Endothelial cell of umbilical vein (primary cell): ENCODE measurements at regions not wholly inside any gene's neighbourhood (a gene's known extent, or its start where the extent isn't known, plus 50 kb on each side); places are given as distances from the start of the nearest gene placed in this dataset.

Source experiments
- BruUV-seq: library from RNA; stranded (reverse); fragments of 400-500 nt; replicated peaks from 2 replicates; lab custom pipeline; 2021; lab: Mats Ljungman, UMichigan
- CTCF ChIA-PET: fragments of 300-600, 350-600 bp; sonication (Branson Sonifier 250); formaldehyde crosslinking; loops from one replicate; lab custom pipeline; 2021; ENCODE audit warnings: antibody characterized with exemption, inconsistent platforms; lab: Charles Lee
- POLR2A ChIA-PET: fragments of 300-600, 350-600 bp; sonication (Branson Sonifier 250); formaldehyde crosslinking; loops from one replicate; lab custom pipeline; 2021; ENCODE audit warnings: antibody characterized with exemption, inconsistent platforms; lab: Charles Lee
- DNase-seq: peaks from one replicate; pipeline ENCODE4 v3.0.0-alpha.2; 2011; ENCODE audit warnings: low read depth, low spot score
- FAIRE-seq: peaks from 2 replicates; lab custom pipeline; 2011; peaks lifted over from hg19 to GRCh38; lab: Jason Lieb, UNC
- H2AFZ ChIP-seq: 2 replicates; pipeline ENCODE4 v1.6.0; 2012; ENCODE audit warnings: low read depth, low read length, control low read depth, inconsistent platforms
- H3K27ac ChIP-seq: 2 replicates; pipeline ENCODE4 v1.5.1; 2011; ENCODE audit warnings: low read depth, mild to moderate bottlenecking, control low read depth, low read length, moderate library complexity; ENCODE audit not compliant: insufficient read depth
- H3K27me3 ChIP-seq, 2 experiments: 2 replicates each; pipeline versions ENCODE4 v1.6.0 to v1.6.1; 2011; ENCODE audit warnings: low read length in 2 of 2, mixed read lengths in 1 of 2; ENCODE audit not compliant: control insufficient read depth in 2 of 2, insufficient read depth in 2 of 2
- H3K36me3 ChIP-seq, 2 experiments: 2 replicates in 1 of 2; 3 replicates in 1 of 2; pipeline ENCODE4 v1.5.1; 2011; ENCODE audit warnings: low read length in 2 of 2, mild to moderate bottlenecking in 1 of 2, moderate library complexity in 1 of 2; ENCODE audit not compliant: control insufficient read depth in 2 of 2, insufficient read depth in 2 of 2; ENCODE audit errors: extremely low read depth in 1 of 2
- H3K4me1 ChIP-seq: 3 replicates; pipeline ENCODE4 v1.5.1; 2011; ENCODE audit warnings: mild to moderate bottlenecking, low read length; ENCODE audit not compliant: control insufficient read depth, insufficient read depth; ENCODE audit errors: extremely low read depth
- H3K4me2 ChIP-seq: 2 replicates; pipeline ENCODE4 v1.6.1; 2011; ENCODE audit warnings: low read length, control low read depth, mixed read lengths; ENCODE audit not compliant: insufficient read depth
- H3K4me3 ChIP-seq, 3 experiments: fragments of 200-600 bp in 1 of 3; sonication (generic), shearing (Covaris generic) in 1 of 3; replicated peaks in 1 of 3; 2 replicates each; pipeline ENCODE4 v1.5.1; 2011 to 2016; ENCODE audit warnings: control low read depth in 3 of 3, low read length in 3 of 3, mild to moderate bottlenecking in 2 of 3, inconsistent platforms in 1 of 3, low read depth in 1 of 3, moderate library complexity in 1 of 3; ENCODE audit not compliant: insufficient read depth in 1 of 3
- H3K79me2 ChIP-seq: 2 replicates; pipeline ENCODE4 v1.6.0; 2012; ENCODE audit warnings: low read length, inconsistent platforms; ENCODE audit not compliant: control insufficient read depth, insufficient read depth
- H3K9ac ChIP-seq: replicated peaks from 2 replicates; pipeline ENCODE3; 2011; ENCODE audit warnings: low read length, control low read depth; ENCODE audit not compliant: insufficient read depth; ENCODE audit errors: extremely low read depth
- H3K9me1 ChIP-seq: replicated peaks from 3 replicates; pipeline ENCODE4 v1.6.0; 2011; ENCODE audit warnings: mild to moderate bottlenecking, low read length; ENCODE audit not compliant: control insufficient read depth, insufficient read depth; ENCODE audit errors: extremely low read depth
- H3K9me3 ChIP-seq: replicated peaks from 2 replicates; pipeline ENCODE4 v1.5.1; 2012; ENCODE audit warnings: low read length, inconsistent platforms; ENCODE audit not compliant: control insufficient read depth, insufficient read depth
- H4K20me1 ChIP-seq: replicated peaks from 2 replicates; pipeline ENCODE3; 2011; ENCODE audit warnings: mild to moderate bottlenecking, low read length; ENCODE audit not compliant: control insufficient read depth, insufficient read depth; ENCODE audit errors: extremely low read depth
- CTCF ChIP-seq, 2 donors: IDR thresholded peaks; 1 replicate in 1 of 2; 2 replicates in 1 of 2; pipeline ENCODE4 v1.5.1; 2011; ENCODE audit warnings: low read length in 2 of 2, mild to moderate bottlenecking in 2 of 2, moderate library complexity in 2 of 2, control low read depth in 1 of 2, inconsistent platforms in 1 of 2, low read depth in 1 of 2; ENCODE audit not compliant: insufficient read depth in 1 of 2; ENCODE audit errors: extremely low read depth in 1 of 2
- GATA2 ChIP-seq: IDR thresholded peaks from 2 replicates; pipeline ENCODE4 v1.7.0; 2011; ENCODE audit warnings: low read depth, mild to moderate bottlenecking, moderate library complexity, mixed read lengths, low read length; ENCODE audit not compliant: insufficient read length, insufficient read depth
- POLR2A ChIP-seq: IDR thresholded peaks from 2 replicates; pipeline ENCODE4 v1.6.1; 2012; ENCODE audit warnings: low read depth, mild to moderate bottlenecking, control low read depth, low read length
- POLR2AphosphoS5 ChIP-seq: IDR thresholded peaks from 2 replicates; pipeline ENCODE4 v1.6.1; 2012; ENCODE audit warnings: low read depth, mild to moderate bottlenecking, control low read depth, low read length, moderate library complexity; ENCODE audit not compliant: insufficient read depth
- dilution Hi-C: fragments of 300-500 bp; cut with MboI; formaldehyde crosslinking; loops from one replicate; pipeline ENCODE4 v1.15.0; 2019; ENCODE audit warnings: low sequenced_read_pairs; ENCODE audit not compliant: extremely low pct_ligation_motif_present
- intact Hi-C: fragments of 100-400 bp; cut with micrococcal nuclease; formaldehyde crosslinking; loops from one replicate; pipeline ENCODE4 v1.10.0; 2022

DNA sequence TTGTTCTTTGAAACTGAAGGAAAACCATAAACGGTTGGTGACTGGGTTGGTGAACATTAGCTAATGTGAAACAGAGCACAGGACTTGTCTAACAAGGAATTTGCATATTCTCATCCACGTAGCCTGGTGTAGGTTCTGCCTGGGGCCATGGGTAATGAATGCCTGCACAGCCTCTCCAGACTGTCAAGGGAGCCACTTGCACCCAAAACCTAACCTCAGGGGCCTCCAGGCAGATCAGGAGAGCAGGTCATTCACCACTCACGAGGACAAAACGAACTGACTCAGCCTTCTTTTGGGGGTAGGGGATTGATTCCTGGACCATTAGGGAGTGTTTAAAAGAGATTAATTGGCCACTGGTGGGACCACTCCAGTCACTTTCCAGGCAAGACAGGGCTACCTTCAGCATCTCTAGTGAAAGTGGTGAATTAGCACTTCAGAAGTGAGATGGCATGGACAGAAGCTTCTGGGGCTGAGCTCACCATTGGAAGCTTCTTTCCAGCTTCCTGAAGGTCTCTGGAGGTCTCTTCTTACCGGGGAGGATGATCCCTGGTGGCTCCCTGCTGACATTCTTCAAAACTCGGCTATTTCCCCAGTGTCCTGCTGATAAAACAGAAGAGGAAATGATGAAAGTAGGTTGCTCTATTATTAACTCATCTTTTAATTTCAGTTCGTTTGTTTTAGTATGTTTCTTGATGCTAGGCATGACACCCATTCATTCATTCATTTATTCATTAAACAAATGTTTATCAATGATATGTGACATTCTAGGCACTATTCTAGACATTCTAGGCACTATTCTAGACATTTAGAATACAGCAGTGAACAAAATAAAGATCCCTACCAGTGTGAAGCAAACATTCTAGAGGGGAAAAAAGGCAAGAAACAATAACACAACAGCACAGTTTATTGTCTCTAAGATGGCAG, 104.5 kb upstream of the LNX1 start:
- FAIRE-seq (no peak), DNase-seq (no peak)
- TF ChIP-seq POLR2AphosphoS5 (no peak), CTCF (IDR thresholded peaks at IDR 0.05; ENCODE audit: extremely low read depth in 1 of 2, insufficient read depth in 1 of 2, low read depth in 1 of 2, low read length in 2 of 2) (no peak), GATA2 (no peak), POLR2A (no peak)
- no peak overlapping the region for H3K4me3 ChIP-seq
- H3K4me2 ChIP-seq = no peak overlapping the region
- no peaks in the 10 kb centered on the region for H3K9me3 ChIP-seq
- no peaks in the 10 kb centered on the region for H3K36me3 ChIP-seq
- H3K9me1 ChIP-seq = no peaks in the 10 kb centered on the region
- H3K4me1 ChIP-seq = no peaks in the 10 kb centered on the region
- H3K27ac ChIP-seq = no peak overlapping the region
- no peak overlapping the region for H2AFZ ChIP-seq
- ChIA-PET CTCF (interaction anchor here (3.2 kb wide), 1 partner anchor 11 kb away, joined by 12 read pairs; no protein-coding TSS in a partner anchor), POLR2A (no interaction called here)
- H3K79me2 ChIP-seq = no peaks in the 10 kb centered on the region
- BruUV-seq = no TSS peak
- intact Hi-C loops (no loop called here), dilution Hi-C loops (no loop called here)
- H3K9ac ChIP-seq = no peak overlapping the region
- peaks cover 0 to 6% of the 10 kb centered on the region in 2 experiments for H3K27me3 ChIP-seq
- H4K20me1 ChIP-seq = no peaks in the 10 kb centered on the region
